ENCODE measurements at regions not wholly inside any gene's neighbourhood (a gene's known extent, or its start where the extent isn't known, plus 50 kb on each side); places are given as distances from the start of the nearest gene placed in this dataset.

DNA sequence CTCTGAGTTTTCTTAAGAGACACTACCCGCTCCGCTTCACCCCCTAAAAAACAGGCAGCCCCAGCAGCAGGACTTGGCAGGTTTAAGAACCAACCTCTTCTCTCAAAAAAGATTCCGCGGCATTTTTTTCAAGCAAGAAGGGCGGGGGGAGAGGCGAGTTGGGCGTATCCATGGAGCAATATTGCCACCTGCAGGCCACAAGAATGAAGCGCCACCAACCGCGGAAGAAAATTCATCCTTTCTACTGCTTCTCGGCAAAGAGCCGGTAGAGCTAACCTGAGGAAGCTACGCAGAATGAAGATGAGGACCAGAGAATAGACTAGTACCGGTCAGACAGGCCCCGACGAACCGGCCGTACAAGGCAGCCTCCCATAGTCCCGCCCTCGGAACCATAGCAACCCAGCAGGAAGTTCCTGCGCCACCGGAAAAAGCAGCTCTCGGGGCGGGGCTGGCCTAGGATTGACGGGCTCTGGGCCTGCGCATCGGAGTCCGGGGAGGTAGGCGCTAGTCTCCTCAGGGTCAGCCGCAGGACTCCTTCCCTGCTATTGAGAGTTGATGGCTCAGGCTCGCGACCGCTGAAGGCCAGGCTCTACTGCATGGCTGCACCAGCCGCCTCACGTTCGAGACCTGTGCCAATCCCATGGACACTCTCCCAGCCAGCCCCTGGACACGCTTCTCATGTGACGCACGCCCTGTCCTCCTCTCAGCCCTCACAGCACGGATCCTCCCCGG is 76.9 kb downstream of the MAGED4 start (continued):
- TF ChIP-seq, protein P1, sequence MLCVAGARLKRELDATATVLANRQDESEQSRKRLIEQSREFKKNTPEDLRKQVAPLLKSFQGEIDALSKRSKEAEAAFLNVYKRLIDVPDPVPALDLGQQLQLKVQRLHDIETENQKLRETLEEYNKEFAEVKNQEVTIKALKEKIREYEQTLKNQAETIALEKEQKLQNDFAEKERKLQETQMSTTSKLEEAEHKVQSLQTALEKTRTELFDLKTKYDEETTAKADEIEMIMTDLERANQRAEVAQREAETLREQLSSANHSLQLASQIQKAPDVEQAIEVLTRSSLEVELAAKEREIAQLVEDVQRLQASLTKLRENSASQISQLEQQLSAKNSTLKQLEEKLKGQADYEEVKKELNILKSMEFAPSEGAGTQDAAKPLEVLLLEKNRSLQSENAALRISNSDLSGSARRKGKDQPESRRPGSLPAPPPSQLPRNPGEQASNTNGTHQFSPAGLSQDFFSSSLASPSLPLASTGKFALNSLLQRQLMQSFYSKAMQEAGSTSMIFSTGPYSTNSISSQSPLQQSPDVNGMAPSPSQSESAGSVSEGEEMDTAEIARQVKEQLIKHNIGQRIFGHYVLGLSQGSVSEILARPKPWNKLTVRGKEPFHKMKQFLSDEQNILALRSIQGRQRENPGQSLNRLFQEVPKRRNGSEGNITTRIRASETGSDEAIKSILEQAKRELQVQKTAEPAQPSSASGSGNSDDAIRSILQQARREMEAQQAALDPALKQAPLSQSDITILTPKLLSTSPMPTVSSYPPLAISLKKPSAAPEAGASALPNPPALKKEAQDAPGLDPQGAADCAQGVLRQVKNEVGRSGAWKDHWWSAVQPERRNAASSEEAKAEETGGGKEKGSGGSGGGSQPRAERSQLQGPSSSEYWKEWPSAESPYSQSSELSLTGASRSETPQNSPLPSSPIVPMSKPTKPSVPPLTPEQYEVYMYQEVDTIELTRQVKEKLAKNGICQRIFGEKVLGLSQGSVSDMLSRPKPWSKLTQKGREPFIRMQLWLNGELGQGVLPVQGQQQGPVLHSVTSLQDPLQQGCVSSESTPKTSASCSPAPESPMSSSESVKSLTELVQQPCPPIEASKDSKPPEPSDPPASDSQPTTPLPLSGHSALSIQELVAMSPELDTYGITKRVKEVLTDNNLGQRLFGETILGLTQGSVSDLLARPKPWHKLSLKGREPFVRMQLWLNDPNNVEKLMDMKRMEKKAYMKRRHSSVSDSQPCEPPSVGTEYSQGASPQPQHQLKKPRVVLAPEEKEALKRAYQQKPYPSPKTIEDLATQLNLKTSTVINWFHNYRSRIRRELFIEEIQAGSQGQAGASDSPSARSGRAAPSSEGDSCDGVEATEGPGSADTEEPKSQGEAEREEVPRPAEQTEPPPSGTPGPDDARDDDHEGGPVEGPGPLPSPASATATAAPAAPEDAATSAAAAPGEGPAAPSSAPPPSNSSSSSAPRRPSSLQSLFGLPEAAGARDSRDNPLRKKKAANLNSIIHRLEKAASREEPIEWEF (IDR thresholded peaks at IDR 0.05; ENCODE audit: insufficient replicate concordance, low read depth, low read length) = no peak
- peak in 1 of 2 experiments; percentile 23; a peak in 1 of 4 replicates for TF ChIP-seq BHLHE40 (IDR thresholded peaks at IDR 0.05; ENCODE audit: borderline replicate concordance in 1 of 2, low read depth in 2 of 2, low read length in 1 of 2)
- TF ChIP-seq ETV6 (conservative IDR thresholded peaks at IDR 0.05 in 1 of 2, IDR thresholded peaks at IDR 0.05 in 1 of 2; ENCODE audit: borderline replicate concordance in 1 of 2, low read depth in 1 of 2) = no peak
- TF ChIP-seq NFIC (IDR thresholded peaks at IDR 0.05; ENCODE audit: low read depth, low read length) = peak; percentile 72
- TF ChIP-seq NR2C1 (IDR thresholded peaks at IDR 0.05) = peak; percentile 25; the same call in 1 of the 2 replicates
- TF ChIP-seq ZBED1 (IDR thresholded peaks at IDR 0.05; ENCODE audit: borderline replicate concordance) = peak; percentile 80; the same call in 1 of the 2 replicates
- TF ChIP-seq, protein P2, sequence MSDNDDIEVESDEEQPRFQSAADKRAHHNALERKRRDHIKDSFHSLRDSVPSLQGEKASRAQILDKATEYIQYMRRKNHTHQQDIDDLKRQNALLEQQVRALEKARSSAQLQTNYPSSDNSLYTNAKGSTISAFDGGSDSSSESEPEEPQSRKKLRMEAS (IDR thresholded peaks at IDR 0.05; ENCODE audit: low read depth, low read length) = no peak
- no peak; a peak in 1 of 4 replicates for TF ChIP-seq CEBPB (IDR thresholded peaks at IDR 0.05; ENCODE audit: borderline replicate concordance in 1 of 2, low read depth in 2 of 2, low read length in 2 of 2)
- TF ChIP-seq, protein P3, sequence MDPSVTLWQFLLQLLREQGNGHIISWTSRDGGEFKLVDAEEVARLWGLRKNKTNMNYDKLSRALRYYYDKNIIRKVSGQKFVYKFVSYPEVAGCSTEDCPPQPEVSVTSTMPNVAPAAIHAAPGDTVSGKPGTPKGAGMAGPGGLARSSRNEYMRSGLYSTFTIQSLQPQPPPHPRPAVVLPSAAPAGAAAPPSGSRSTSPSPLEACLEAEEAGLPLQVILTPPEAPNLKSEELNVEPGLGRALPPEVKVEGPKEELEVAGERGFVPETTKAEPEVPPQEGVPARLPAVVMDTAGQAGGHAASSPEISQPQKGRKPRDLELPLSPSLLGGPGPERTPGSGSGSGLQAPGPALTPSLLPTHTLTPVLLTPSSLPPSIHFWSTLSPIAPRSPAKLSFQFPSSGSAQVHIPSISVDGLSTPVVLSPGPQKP (IDR thresholded peaks at IDR 0.05; ENCODE audit: low read depth, low read length) = peak; percentile 58; the same call in 1 of the 2 replicates
- no peak for TF ChIP-seq RBBP5 (conservative IDR thresholded peaks at IDR 0.05)
- TF ChIP-seq ZNF274 (IDR thresholded peaks at IDR 0.05; ENCODE audit: insufficient read depth, insufficient read length) = no peak
- TF ChIP-seq, protein P4, sequence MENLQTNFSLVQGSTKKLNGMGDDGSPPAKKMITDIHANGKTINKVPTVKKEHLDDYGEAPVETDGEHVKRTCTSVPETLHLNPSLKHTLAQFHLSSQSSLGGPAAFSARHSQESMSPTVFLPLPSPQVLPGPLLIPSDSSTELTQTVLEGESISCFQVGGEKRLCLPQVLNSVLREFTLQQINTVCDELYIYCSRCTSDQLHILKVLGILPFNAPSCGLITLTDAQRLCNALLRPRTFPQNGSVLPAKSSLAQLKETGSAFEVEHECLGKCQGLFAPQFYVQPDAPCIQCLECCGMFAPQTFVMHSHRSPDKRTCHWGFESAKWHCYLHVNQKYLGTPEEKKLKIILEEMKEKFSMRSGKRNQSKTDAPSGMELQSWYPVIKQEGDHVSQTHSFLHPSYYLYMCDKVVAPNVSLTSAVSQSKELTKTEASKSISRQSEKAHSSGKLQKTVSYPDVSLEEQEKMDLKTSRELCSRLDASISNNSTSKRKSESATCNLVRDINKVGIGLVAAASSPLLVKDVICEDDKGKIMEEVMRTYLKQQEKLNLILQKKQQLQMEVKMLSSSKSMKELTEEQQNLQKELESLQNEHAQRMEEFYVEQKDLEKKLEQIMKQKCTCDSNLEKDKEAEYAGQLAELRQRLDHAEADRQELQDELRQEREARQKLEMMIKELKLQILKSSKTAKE (IDR thresholded peaks at IDR 0.05; ENCODE audit: low read depth, poor library complexity, severe bottlenecking) = peak; percentile 76
- TF ChIP-seq, protein P5, sequence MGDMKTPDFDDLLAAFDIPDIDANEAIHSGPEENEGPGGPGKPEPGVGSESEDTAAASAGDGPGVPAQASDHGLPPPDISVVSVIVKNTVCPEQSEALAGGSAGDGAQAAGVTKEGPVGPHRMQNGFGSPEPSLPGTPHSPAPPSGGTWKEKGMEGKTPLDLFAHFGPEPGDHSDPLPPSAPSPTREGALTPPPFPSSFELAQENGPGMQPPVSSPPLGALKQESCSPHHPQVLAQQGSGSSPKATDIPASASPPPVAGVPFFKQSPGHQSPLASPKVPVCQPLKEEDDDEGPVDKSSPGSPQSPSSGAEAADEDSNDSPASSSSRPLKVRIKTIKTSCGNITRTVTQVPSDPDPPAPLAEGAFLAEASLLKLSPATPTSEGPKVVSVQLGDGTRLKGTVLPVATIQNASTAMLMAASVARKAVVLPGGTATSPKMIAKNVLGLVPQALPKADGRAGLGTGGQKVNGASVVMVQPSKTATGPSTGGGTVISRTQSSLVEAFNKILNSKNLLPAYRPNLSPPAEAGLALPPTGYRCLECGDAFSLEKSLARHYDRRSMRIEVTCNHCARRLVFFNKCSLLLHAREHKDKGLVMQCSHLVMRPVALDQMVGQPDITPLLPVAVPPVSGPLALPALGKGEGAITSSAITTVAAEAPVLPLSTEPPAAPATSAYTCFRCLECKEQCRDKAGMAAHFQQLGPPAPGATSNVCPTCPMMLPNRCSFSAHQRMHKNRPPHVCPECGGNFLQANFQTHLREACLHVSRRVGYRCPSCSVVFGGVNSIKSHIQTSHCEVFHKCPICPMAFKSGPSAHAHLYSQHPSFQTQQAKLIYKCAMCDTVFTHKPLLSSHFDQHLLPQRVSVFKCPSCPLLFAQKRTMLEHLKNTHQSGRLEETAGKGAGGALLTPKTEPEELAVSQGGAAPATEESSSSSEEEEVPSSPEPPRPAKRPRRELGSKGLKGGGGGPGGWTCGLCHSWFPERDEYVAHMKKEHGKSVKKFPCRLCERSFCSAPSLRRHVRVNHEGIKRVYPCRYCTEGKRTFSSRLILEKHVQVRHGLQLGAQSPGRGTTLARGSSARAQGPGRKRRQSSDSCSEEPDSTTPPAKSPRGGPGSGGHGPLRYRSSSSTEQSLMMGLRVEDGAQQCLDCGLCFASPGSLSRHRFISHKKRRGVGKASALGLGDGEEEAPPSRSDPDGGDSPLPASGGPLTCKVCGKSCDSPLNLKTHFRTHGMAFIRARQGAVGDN (IDR thresholded peaks at IDR 0.05) = no peak

All from GM12878 (cell line).